GM21529 (cell line): ENCODE measurements at regions not wholly inside any gene's neighbourhood (a gene's known extent, or its start where the extent isn't known, plus 50 kb on each side); places are given as distances from the start of the nearest gene placed in this dataset.

Source experiments
- ATAC-seq: cut with Tn5 transposase; IDR thresholded peaks from one replicate; pipeline ENCODE4 v1.9.1; 2021; ENCODE audit not compliant: unreplicated experiment

DNA sequence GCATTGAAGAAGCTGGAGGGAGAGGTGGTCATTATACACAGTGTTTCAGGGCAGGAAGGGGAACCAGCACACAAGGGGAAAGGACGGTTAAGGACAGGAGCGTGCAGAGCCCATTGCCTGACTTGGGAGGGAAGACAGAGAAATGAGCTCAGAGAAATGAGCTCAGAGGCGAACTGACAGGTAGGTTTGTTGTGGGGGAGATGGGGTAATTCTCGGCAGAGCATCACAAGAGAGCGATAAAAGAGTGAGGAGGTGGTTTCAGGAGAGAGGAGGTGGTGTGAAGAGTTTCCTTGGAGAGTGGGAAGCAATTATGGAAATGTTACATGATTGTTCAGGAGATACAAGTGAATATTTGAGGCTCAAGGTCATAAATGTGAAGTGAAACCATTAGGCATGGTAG is 61.0 kb downstream of the MRGPRX1 start:
- ATAC-seq, result no peak

DNA sequence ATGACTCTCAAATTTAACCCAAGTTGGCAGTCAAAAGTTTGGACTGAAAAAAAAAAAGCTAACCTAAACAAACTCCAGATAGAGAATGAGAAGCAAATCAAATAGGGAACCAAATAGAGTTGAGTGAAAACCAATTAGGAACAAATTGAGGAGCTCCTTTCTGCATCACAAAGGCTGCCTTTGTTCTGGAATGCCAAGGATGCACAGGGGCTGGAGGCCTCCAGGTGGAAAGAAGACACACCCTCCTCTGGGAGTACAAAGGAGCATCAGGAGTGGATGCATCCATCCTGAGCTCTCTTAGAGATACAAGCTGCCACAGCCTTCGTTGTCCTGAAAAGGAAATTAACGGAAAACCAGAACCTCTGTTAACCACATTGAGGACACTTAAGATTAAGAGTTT is 73.3 kb downstream of the MRGPRX1 start:
- ATAC-seq, result no peak

DNA sequence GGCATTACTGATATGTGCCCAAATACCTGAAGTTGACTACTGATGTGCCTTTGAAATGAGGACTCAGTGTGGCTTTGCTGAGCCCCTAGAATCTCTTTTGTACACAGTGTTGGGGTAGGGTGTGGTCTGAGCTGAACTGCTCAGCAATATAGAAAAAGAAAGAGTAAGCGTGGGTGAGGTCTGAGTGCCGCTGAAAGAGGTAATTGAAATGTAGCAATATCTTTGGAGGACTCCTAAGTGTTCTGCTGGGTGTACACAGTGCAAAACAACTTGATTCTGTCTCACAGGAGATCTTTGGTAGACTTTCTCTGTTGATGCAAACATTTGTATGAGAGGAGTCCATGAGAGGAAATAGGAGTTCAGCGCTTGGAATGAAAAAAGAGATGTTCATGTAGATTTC is 73.7 kb upstream of the PTPN5 start:
- ATAC-seq, result no peak

DNA sequence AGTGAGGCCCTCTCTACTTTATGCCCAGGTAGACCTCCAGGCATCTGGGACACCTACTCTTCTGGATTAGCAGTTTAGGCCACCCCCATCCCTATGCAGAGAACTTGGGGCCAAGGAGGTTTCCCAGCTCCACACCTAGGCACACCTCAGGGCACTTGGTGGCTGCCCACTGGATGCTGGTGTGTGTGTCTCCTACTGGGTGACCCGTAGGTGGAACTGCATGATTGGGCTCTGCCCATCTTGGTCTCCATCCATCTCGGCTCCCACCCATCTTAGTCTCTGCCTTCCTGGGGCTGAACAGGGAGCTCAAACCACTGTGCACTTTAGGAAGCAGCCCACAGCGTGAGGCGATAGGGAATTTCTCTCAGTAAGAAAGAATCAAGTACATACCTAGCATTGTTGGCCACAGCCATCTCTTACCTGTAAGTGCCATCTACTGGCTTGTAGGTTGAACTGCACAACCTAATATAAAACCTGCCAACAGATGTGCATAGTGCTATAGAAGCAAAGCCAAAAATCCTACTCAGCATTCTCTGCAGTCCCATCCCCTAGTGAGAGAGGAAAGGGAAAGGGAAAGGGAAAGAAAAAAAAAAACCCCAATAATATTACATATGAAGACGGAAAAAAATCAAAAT is 61.6 kb upstream of the PTPN5 start:
- peak; percentile 85 for ATAC-seq

DNA sequence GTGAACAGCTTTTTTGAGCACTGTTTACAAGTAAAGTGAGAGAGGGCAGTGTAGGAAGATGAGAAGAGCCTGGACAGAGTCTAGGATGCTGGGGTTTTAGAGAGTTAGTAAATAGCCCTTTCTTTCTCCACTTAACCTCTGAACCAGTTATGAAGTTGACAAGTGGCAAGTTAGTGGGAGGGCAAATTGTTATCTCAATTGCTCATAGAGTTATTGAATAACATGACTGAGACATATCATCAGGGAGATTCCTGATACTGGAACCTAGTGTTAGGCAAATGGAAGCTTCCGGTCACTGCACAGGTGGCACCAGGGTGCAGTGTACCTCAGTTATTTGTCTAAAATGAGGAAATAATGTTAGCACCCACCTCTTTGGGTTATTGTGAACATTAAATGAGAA is 57.8 kb upstream of the PTPN5 start:
- no peak for ATAC-seq

DNA sequence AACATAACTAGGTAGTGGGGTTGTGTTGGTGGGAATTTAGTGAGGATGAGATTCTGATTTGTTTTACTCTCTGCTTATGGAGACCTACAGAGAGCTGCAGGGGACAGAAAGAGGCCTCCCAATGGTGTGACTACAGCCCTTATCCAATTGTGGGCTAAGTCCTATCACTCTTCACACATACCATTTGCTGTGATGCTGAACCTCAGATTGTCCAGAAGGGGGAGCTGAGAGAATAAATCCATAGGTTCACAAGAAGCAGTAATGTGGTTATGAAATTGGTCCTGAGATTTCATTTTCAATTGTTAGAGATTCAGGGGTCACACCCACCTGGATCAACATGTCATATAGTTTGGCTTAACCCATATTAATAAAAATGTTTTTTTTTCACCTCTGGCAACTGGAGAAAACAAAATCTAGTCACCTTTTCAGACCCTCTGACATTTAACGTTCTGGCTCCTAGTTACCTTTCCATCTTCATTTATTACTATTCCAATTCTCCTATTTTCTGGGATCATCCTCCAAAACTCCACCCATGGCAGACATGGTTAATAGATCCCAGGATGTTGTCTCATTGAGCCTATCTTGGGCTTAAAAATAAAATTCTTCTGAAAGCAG is 53.3 kb upstream of the PTPN5 start:
- ATAC-seq, result no peak
